Panc1 (cell line): ENCODE measurements at regions not wholly inside any gene's neighbourhood (a gene's known extent, or its start where the extent isn't known, plus 50 kb on each side); places are given as distances from the start of the nearest gene placed in this dataset.

ENCODE experiments used
- POLR2AphosphoS5 ChIP-seq: IDR thresholded peaks from 2 replicates; pipeline ENCODE4 v1.6.1; 2012; ENCODE audit warnings: mild to moderate bottlenecking, low read depth, low read length, moderate library complexity
- REST ChIP-seq, 2 experiments: IDR thresholded peaks; 2 replicates each; pipeline ENCODE4 v1.6.1; 2011 to 2012; ENCODE audit warnings: low read depth in 2 of 2, control low read depth in 1 of 2, low read length in 1 of 2, mild to moderate bottlenecking in 1 of 2, moderate library complexity in 1 of 2; ENCODE audit not compliant: insufficient read depth in 1 of 2
- SIN3A ChIP-seq: IDR thresholded peaks from 2 replicates; pipeline ENCODE4 v1.6.1; 2012; ENCODE audit warnings: low read depth, mild to moderate bottlenecking, low read length, moderate library complexity, borderline replicate concordance; ENCODE audit not compliant: insufficient read depth
- TCF7L2 ChIP-seq: IDR thresholded peaks from 2 replicates; pipeline ENCODE4 v1.6.1; 2011; ENCODE audit warnings: mild to moderate bottlenecking, low read depth, low read length, inconsistent platforms
- TF ChIP-seq, protein P1 (sequence below): fragments of 450-650 bp; IDR thresholded peaks from 2 replicates; pipeline ENCODE4 v1.5.1; 2017; ENCODE audit warnings: mild to moderate bottlenecking

- no peak for TF ChIP-seq REST (IDR thresholded peaks at IDR 0.05; ENCODE audit: insufficient read depth in 1 of 2, low read depth in 2 of 2, low read length in 1 of 2)
- TF ChIP-seq, protein P1, sequence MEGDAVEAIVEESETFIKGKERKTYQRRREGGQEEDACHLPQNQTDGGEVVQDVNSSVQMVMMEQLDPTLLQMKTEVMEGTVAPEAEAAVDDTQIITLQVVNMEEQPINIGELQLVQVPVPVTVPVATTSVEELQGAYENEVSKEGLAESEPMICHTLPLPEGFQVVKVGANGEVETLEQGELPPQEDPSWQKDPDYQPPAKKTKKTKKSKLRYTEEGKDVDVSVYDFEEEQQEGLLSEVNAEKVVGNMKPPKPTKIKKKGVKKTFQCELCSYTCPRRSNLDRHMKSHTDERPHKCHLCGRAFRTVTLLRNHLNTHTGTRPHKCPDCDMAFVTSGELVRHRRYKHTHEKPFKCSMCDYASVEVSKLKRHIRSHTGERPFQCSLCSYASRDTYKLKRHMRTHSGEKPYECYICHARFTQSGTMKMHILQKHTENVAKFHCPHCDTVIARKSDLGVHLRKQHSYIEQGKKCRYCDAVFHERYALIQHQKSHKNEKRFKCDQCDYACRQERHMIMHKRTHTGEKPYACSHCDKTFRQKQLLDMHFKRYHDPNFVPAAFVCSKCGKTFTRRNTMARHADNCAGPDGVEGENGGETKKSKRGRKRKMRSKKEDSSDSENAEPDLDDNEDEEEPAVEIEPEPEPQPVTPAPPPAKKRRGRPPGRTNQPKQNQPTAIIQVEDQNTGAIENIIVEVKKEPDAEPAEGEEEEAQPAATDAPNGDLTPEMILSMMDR = no peak
- TF ChIP-seq POLR2AphosphoS5 = no peak
- TF ChIP-seq TCF7L2 = no peak
- no peak for TF ChIP-seq SIN3A
These were observed 255.5 kb upstream of the GATB start for GRCh38 chr4:152016303-152016620.
